Activated CD8-positive, alpha-beta memory T cell treated with anti-CD3 and anti-CD28 coated beads for 24 hours (primary cell): ENCODE measurements at regions not wholly inside any gene's neighbourhood (a gene's known extent, or its start where the extent isn't known, plus 50 kb on each side); places are given as distances from the start of the nearest gene placed in this dataset.
"Not testable (repeated sequence)": the region's sequence is repeated elsewhere in the genome, so short reads cannot be mapped to it uniquely, and the experiment has no call there.

Experiments
- DNase-seq: peaks from one replicate; pipeline ENCODE4 v3.0.0-alpha.2; 2020

DNA sequence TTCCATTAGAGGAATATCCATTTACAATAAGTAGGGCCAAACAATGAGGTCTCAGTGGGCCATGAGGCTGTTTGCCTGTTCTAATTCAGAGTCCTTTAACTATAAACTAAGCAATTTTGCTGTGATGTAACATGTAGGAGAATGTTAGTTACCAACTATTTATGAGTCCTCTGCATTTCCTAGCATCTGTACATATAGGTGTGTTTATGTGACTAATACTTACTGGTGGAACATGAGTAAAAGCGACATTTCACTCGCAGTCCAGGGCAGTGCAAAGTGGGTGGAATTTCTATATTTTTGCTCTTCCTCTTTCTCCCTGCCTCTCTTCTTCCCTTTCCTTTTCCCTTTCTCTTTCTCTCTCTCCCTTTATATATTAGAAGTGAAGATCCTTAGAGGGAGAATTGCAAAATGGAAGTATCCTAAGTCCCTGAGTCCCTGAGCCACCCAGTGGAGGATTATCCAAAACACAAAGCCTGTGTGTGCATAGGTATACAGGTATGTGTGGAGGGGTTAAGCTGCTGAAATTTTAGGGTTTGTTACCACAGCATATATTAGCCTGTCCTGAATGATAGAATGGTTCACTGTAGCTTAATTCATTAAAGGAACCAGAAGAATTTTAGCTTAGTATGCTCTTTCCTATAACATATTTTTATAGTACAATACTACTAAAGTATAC lies 487.0 kb upstream of the FANCL start:
- DNase-seq, result no peak

DNA sequence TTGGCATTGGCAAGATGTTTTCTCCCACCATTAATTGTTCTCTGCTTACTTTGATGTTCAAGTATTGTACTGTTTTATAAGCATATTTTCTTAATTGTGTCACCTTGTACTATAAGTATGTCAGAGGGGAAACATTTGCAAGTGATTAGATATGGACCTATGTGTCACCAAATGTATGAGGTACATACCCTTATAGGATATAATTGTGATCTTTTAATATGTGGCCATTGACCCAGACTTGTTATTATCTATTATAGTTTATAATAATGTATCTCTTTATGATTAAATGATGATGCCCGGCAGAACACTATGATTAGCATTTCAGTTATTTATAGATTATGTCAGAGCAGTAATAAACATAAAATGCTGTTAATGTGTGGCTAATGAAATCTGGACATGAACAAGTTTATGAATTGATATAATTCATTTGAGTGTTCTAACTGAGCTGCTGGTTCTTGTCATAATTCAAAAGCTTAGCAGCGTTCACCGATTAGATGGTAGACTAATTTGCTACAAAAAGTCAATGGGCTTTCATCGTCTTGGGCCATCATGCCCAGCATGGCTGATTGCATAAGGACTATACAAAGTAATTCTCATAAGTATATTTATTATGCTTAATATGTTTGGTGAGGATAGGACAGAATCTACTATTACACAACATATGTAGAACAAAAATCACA lies 480.9 kb upstream of the FANCL start:
- DNase-seq, result no peak

DNA sequence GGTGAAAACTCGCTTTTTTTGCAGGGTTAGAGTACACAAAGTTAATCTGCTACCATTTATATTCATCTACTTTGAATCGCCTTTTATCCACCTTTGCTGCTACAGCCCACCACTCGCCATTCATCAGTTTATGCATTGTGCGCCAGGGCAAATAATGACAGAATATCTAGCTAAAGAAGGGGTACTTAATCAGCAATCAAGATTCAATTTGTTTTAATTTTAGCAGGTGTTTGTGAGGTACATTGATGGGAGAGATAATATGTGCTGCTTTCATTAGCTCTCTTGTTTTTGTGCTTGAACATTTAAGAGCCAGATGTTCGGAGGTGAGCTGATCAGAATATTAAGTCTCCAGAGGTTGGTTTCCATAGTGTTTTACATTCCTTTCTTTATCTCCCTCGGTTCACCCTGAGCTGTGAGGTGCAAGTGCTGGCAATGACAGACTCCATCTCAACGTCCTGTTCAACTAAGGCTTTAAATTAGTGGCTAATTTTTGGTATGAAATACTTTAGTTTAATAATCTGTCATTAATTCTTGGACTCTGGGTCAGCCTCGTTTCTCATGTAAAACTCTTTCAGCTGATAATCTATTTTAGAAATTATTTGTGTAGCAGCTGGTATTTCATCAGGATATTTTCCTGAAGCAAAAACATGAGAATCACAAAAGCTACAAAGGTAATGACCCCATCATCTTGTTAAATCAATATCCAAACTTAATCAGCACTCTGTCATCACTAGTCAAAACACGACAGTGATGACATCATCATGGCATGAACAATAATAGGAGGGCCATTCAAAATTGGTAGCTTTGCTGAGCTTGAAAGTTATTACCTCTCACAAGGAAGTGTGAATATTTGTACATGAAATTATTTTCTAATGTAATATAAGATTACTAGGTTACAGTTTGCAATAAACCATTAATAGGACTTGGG lies 479.9 kb upstream of the FANCL start:
- DNase-seq, result no peak

DNA sequence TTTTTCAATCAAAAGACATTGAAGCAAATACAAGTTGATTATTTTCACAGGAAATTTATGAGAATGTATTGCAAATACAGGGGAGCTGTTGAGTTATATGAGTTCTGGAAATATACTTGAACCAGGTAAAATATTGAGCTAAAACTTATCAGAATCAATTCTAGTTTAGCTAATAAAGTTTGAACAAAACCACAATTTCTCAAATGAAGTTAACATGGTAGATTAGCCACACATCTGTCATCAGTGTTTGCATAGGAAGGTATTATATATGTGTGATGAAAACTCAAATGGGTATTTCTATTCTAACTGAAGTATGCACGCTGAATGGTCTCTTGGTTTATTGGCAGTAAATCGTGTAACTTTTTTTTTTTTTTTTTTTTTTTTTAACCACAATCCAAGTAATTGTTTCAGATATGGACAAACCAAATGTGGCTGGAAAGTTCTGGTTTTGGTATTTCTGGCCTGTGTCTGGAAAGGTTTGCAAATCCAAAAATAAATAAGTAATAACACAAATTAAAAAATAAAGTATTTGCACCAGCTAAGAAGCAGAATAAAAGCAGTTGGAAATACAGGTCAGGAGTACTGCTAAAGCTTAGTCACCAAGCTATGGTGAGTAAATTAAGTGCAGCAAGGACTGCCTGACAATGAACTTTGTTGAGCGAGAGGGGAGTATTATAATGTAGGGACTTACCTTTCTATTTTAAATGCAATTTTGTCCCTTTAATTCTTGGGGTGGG lies 479.1 kb upstream of the FANCL start:
- DNase-seq, result no peak

DNA sequence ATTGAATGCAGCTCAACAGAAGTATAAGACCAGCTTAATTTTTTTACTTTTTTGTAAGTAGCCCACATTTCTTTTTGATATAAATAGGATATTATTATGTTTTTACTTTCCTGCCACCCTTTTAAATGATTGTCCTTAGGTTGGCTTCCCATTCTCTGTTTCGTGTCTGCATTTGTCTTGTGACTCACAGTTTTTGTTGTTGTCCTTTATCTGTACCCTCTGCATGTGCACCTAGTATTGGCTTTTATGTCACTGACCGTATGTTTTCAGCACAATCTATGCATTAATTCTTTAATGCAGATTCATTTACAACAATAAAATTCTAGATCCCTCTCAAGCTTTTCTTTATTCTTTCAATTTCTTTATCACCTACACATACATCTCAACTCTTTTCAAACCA lies 474.2 kb upstream of the FANCL start:
- no peak for DNase-seq

DNA sequence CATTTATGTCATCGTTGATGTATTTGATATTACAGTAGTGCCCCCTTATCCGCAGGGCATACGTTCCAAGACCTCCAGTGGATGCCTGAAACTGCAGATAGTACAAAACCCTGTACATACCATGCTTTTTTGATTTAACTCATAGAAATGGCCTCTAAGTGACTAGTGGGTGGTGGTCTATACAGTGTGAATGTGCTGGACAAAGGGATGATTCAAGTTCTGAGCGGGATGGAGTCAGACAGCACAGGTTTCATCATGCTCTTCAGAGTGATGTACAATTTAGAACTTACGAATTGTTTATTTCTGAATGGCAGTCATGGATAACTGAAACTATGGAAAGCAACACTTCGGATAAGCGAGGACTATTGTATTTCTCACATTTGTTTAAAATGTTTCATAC lies 473.1 kb upstream of the FANCL start:
- no peak for DNase-seq

DNA sequence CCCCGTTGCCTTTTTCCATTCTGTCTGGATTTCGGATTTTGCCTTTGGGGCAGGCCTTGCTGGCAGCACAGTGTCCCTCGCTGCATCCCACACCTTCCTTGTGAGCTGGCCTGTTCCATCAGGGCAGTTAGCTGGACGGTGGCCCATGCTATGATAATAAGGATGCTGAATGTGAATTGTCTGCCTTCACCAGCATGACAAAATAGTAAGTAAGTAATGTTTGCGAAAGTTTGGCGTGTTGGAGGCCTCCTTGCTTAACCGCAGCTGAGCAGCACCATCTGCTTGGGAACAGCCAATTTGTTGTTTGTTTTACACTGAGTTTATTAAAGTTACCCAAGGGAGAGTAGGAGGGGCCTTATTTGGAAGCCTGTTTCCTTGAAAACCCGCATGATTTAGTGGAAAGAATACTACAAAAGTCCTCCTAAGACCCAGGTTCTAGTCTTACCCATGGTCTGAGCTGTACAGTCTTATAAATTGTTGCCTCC lies 469.7 kb upstream of the FANCL start:
- DNase-seq, result no peak

DNA sequence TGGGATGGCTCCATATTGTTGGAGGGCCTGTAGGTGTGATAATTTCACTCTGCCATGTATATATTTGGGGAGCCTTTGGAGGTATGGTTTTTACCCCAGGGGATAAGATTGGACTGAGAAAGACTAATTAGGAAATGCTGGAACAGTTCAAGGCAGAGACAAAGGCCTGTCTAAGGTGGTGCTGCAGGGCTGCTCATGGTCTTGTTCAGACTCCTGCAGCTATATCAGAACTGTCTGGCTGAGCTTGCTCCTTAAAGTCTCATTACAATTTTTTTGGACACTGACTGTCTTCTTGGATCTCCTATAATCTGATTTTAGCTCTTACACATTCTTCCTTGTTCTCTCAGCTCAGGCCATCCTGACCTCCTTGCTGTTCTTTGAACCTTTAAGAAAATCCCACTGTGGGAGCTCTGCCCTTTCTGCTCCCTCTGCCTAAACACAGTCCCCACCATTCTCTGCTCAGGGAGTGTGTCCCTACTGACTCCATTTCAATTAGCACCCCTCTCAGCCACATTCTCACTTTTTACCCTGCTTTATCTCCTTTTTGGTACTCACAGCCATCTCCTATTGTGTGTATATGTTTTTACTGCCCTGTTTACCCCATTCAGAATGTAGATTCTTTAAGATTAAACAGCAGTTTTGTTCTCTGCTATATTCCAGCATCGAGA lies 468.7 kb upstream of the FANCL start:
- no peak for DNase-seq

DNA sequence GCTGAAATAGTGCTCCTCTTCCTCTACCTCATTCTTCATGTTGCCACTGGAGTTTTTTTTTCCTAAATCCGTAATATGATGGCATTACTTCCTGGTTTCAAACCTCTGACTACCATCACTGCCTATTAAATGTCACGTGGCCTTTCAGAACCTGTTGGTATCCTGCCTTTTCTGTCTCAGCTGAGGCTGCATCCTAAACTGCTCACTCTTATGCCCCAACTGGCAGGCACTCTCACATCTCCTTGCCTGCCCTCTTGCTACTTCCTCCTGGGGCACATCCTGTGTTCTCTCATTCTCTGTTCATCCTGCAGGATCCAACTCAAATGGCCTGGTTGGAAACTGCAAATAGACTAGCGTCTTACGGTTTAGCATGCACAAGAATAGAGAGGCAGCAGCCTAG lies 468.1 kb upstream of the FANCL start:
- no peak for DNase-seq

DNA sequence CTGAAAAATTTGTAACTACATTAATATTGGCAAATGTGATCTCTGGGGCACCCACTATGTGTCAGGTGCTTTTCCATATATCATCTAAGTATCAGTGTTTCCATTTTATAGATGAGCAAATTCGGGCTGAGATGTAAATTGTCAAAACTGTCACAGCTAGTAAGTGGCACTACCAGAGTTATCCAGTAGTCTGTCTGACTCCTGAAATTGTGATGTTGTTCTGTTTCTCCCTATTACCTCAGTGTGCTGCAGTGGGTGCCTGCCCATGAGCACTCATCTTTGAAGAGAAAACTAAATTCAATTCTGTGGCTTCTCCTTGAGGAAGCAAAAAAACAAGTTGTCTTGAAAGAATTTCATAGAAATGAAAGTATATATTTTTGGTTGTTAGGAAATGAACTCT lies 467.4 kb upstream of the FANCL start:
- no peak for DNase-seq

DNA sequence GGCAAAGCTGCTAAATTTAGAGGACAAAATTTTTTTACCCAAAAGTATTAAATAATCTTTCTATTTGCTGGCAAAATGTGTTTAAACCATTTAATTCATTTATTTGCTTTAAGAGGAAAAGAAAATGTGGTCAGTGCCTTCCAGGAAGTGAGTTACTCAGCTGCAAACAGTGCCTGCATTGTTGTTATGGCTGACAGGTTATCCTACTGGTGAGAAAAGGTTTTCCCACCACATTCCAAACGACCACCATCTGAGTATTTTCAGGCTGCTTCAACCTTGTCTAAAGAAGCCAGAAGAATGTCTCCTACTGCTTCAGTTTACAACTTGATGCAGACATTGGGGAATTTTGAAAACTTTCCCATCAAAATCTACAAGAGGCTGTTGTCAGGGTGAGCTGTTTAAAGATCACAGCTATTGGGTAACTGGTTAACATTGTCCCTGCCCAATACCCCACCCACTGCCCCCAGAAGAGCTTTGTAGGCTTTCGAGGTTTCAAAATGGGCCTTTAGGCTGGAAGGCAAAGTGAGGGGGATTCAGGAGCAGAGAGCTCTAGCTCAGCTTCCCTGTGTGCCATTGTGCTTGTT lies 461.3 kb upstream of the FANCL start:
- DNase-seq, result no peak

DNA sequence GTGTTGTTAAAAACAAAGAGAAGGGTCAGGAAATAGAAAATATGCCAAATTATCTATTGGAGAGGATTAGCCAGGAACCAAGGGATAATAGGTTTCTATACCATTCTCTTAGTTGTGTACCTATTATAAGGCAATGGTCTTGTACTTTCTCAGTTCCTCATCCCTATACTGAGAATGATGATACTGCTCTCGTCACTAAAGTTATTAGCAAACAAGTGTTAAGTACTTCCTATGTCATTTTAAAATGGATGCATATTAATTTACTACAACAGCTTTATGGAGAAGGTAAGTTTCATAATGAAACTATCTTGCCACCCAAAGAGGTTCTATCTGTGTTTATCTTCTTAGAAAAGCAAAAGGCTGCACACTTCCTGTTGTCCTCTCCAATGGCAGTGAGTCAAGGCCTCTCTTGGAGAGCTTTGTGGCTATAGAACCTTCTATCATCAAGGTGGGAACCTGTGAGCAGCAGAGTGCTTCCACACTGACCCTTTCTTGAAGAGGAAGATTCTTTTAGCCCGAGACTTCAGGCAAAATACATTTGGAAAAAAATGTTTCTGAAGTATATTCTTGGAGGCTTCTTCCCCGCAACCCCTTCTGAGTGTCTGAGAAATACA lies 460.7 kb upstream of the FANCL start:
- DNase-seq, result no peak

DNA sequence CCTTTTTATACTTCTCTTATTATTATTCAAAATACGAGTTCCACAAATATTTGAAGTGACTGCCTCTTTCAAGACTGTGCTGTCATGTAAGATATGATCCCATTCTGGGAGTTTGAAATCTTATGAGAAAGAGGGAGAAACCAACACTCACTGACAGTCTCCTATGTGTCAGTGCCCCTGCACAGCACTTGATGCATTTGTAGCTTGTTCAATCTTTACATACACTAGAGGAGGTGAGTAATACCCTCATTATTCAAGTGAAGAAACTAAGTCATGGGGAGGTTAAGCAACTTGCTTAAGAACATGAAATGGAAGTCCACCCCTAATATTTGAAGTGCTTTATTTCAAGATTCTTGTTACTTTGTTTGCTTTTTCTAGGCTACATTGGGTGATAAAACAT lies 459.5 kb upstream of the FANCL start:
- DNase-seq, result no peak

DNA sequence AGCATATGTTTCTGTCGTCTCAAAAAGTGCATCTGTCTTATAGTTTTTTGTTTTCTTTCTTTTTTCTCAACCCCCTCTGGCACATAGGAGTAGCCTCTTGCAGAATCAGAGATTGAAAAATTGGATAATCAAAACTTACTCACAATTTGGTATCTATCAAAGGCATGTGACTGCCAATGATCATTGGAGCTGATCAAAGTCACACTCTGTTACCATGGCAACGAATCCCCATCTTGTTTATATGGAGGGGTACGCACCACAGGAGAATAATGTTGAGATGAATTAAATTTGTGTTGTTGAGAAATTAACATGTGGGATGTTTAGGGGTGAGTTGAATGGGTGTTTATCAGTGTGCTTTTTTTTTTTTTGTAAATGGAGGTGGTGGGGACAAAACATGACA lies 458.3 kb upstream of the FANCL start:
- DNase-seq, result no peak

DNA sequence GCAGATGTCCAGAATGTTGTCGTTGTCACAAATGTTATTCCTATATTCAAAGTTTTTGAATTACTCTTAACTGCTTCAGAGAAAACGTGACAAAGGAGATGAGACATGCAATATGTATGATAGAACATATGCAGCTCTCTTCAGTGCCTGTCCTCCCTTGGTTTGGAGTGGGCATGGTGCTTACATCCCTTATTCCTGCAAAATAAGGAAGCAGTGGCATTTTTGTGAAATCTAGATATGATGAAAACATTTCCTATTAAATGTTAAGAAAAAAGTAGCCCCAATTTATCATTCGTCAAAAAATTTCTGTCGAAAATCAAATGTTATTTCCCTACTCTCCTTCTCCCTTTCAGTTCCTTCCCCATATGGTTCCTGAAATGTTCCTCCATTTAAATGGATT lies 457.5 kb upstream of the FANCL start:
- DNase-seq, result no peak

DNA sequence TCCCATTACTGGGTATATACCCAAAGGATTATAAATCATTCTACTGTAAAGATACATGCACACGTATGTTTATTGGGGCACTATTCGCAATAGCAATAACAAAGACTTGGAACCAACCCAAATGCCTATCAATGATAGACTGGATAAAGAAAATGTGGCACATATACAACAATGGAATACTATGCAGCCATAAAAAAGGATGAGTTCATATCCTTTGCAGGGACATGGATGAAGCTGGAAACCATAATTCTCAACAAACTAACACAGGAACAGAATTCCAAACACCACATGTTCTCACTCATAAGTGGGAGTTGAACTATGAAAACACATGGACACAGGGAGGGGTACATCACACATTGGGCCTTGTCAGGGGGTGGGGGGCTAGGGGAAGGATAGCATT lies 453.0 kb upstream of the FANCL start:
- not testable (repeated sequence) for DNase-seq

DNA sequence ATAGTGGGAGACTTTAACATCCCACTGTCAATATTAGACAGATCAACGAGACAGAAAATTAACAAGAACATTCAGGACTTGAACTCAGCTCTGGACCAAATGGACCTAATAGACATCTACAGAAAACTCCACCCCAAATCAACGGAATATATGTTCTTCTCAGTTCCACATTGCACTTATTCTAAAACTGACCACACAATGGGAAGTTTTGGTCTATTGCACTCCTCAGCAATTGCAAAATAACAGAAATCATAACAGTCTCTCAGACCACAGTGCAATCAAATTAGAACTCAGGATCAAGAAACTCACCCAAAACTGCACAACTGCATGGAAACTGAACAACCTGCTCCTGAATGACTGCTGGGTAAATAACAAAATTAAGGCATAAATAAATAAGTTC lies 449.9 kb upstream of the FANCL start:
- DNase-seq, result not testable (repeated sequence)

DNA sequence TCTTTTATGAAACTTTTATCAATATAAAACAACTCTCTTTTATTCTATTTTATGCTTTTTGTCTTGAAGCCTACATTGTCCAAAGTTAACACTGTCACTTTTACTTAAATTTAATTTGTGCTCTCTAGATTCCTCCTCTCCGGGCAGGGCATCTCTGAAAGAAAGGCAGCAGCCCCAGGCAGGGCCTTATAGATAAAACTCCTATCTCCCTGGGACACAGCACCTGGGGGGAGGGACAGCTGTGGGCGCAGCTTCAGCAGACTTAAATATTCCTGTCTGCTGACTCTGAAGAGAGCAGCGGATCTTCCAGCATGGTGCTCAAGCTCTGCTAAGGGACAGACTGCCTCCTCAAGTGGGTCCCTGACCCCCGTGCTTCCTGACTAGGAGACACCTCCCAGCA lies 447.7 kb upstream of the FANCL start:
- DNase-seq, result no peak

DNA sequence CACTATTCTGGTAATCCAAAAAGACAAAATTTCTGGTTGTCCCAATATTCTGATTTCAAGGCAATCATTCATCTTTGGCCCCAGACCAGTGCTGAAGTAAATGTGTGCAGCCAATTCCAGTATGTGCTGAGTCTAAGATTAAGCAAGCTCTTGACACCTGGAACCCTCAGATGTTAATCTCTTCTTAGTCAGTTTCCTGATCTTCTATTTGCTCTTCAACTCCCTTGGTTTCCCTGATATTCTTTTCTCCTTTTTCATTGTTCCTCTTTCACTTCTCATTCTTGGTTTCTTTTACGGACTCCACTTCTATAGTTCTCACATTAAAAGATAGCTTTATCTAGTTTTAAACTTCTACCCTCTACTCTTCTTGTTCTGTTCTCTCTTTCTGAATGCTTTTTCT lies 445.7 kb upstream of the FANCL start:
- DNase-seq, result no peak

DNA sequence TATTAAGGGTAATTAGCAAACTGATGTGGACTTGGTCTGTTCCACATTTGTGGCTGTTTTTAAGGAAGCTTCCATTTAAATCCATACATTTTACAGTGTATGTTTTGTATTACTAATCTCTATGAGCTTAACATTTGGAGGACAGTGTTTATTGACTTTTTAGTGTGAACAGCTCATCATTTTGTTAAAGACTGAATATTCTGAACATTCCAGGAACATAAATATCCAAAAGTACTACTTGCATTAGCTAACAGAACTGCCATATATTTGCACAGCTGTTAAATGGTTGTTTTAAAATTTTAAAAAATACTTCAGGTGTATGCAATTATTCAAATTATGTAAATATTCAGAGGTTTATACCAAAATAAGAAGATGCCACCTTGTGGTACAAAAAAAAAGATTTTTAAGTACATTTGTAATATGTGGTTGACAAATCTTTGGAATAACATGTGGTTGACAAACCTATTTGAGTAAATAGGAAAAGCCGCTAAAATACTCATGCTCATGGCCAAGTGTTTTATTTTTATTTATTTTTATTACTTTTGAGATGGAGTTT lies 439.7 kb upstream of the FANCL start:
- DNase-seq, result no peak

DNA sequence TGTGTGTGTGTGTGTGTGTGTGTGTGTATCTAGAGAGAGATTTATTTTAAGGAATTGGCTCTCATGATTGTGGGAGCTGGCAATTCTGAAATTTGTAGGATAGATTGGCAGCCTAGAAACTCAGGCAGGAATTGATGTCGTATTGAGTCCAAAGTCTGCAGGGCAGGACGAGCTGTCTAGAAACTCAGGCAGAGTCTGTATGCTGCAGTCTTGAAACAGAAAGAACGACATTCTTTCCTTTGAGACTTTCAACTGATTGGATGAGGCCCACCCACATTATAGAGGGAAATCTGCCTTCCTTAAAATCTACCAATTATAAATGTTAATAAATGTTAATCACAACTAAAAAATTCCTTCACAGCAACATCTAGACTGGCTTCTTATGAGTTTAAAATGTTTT lies 436.6 kb upstream of the FANCL start:
- DNase-seq, result no peak
